NB4 (cell line): ENCODE measurements at regions not wholly inside any gene's neighbourhood (a gene's known extent, or its start where the extent isn't known, plus 50 kb on each side); places are given as distances from the start of the nearest gene placed in this dataset.

ENCODE experiments used
- CTCF ChIP-seq: IDR thresholded peaks from one replicate; pipeline ENCODE4 v1.5.1; 2012; ENCODE audit warnings: low read depth, low read length
- POLR2A ChIP-seq: IDR thresholded peaks from 2 replicates; pipeline ENCODE4 v1.6.1; 2011; ENCODE audit warnings: mild to moderate bottlenecking; ENCODE audit not compliant: insufficient read length; ENCODE audit errors: extremely low read depth

- TF ChIP-seq CTCF (no peak), POLR2A (no peak)
Observed at GRCh38 chr5:104652271-104652861, 1089.8 kb upstream of the NUDT12 start.
